ENCODE measurements at regions not wholly inside any gene's neighbourhood (a gene's known extent, or its start where the extent isn't known, plus 50 kb on each side); places are given as distances from the start of the nearest gene placed in this dataset.
"Not testable (repeated sequence)": the region's sequence is repeated elsewhere in the genome, so short reads cannot be mapped to it uniquely, and the experiment has no call there.

GRCh38 chr1:146511047-146511777 lies 282.4 kb upstream of the NOTCH2NLA start:
- not testable (repeated sequence) for TF ChIP-seq CTCF, POLR2AphosphoS5 (IDR thresholded peaks at IDR 0.05)

Measured in upper lobe of left lung (tissue), 4 donors.